SK-N-MC (cell line): ENCODE measurements at regions not wholly inside any gene's neighbourhood (a gene's known extent, or its start where the extent isn't known, plus 50 kb on each side); places are given as distances from the start of the nearest gene placed in this dataset.

ENCODE experiments used
- EZH2 ChIP-seq: fragments of 200-600 bp; sonication (generic); IDR thresholded peaks from one replicate; pipeline ENCODE4 v1.6.1; 2017; ENCODE audit warnings: antibody characterized with exemption
- POLR2AphosphoS5 ChIP-seq: IDR thresholded peaks from 2 replicates; pipeline ENCODE4 v1.6.1; 2012; ENCODE audit warnings: mild to moderate bottlenecking, low read depth, low read length, borderline replicate concordance

DNA sequence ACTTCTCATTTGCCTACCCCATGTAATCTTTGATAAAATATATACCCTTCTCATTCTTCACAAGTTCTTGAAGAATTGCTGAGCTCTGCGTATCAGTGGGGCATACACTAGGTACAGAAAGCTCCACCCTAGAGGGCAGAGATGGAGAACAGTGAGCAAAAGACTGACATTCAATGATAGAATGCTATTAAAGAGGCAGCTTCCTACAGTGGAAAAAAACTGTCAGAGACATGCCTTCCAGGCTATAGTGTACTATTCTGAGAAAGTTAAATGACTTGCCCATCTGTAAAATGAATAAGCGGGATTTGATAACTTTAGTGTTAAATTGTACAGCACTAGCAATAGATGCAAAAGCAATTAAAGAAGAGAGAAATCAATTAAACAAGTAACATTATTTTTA is 172.8 kb downstream of the SUCNR1 start:
- TF ChIP-seq POLR2AphosphoS5 (no peak), EZH2 (no peak)
